ENCODE measurements at regions not wholly inside any gene's neighbourhood (a gene's known extent, or its start where the extent isn't known, plus 50 kb on each side); places are given as distances from the start of the nearest gene placed in this dataset.
A peak's percentile ranks its signal among the peaks of the same experiment; 100 is the strongest.
"Not testable (repeated sequence)": the region's sequence is repeated elsewhere in the genome, so short reads cannot be mapped to it uniquely, and the experiment has no call there.

GRCh38 chr6:79431537-79431933 is 105.7 kb downstream of the LCA5 start:
- DNase-seq, result no peak

GRCh38 chr6:79430913-79431536 is 106.2 kb downstream of the LCA5 start:
- DNase-seq, result no peak

- no peak for DNase-seq
These were observed 109.5 kb downstream of the LCA5 start for GRCh38 chr6:79427721-79428120.

- DNase-seq, result no peak
These were observed 110.5 kb downstream of the LCA5 start for GRCh38 chr6:79426625-79427278.

- DNase-seq, result no peak
These were observed 111.5 kb downstream of the LCA5 start for GRCh38 chr6:79425589-79426311.

- DNase-seq, result no peak
These were observed 114.0 kb downstream of the LCA5 start for GRCh38 chr6:79423216-79423615.

- no peak for DNase-seq
These were observed 114.6 kb downstream of the LCA5 start for GRCh38 chr6:79422666-79423065.

GRCh38 chr6:79421707-79422484 is 115.3 kb downstream of the LCA5 start:
- peak; percentile 17 for DNase-seq

- DNase-seq, result no peak
These were observed 116.2 kb downstream of the LCA5 start for GRCh38 chr6:79421001-79421411.

- DNase-seq, result no peak
These were observed 117.2 kb downstream of the LCA5 start for GRCh38 chr6:79420054-79420453.

- no peak for DNase-seq
These were observed 120.3 kb downstream of the LCA5 start for GRCh38 chr6:79416931-79417330.

- no peak for DNase-seq
These were observed 123.6 kb downstream of the LCA5 start for GRCh38 chr6:79413562-79414002.

- no peak for DNase-seq
These were observed 126.4 kb downstream of the LCA5 start for GRCh38 chr6:79410806-79411205.

GRCh38 chr6:79408256-79408974 is 128.8 kb downstream of the LCA5 start:
- DNase-seq, result no peak

GRCh38 chr6:79404677-79405076 is 132.6 kb downstream of the LCA5 start:
- no peak for DNase-seq

- DNase-seq, result no peak
These were observed 133.0 kb downstream of the LCA5 start for GRCh38 chr6:79404261-79404660.

GRCh38 chr6:79403563-79403962 is 133.7 kb downstream of the LCA5 start:
- no peak for DNase-seq

GRCh38 chr6:79403086-79403485 is 134.1 kb downstream of the LCA5 start:
- no peak for DNase-seq

- no peak for DNase-seq
These were observed 137.7 kb downstream of the LCA5 start for GRCh38 chr6:79399499-79399898.

GRCh38 chr6:79398617-79399016 is 138.6 kb downstream of the LCA5 start:
- DNase-seq, result not testable (repeated sequence)

GRCh38 chr6:79396625-79397024 is 140.6 kb downstream of the LCA5 start:
- no peak for DNase-seq

- no peak for DNase-seq
These were observed 142.5 kb downstream of the LCA5 start for GRCh38 chr6:79394690-79395089.

Measured in occipital lobe (tissue), 1 donor.